Erythroblast (primary cell): ENCODE measurements at regions not wholly inside any gene's neighbourhood (a gene's known extent, or its start where the extent isn't known, plus 50 kb on each side); places are given as distances from the start of the nearest gene placed in this dataset.

Experiments
- GATA1 ChIP-seq: IDR thresholded peaks from 2 replicates; pipeline ENCODE4 v1.6.1; 2011; ENCODE audit warnings: low read depth, mild to moderate bottlenecking, control low read depth, low read length, moderate library complexity
- POLR2A ChIP-seq: IDR thresholded peaks from 2 replicates; pipeline ENCODE4 v1.6.1; 2011; ENCODE audit warnings: mild to moderate bottlenecking, low read length

GRCh38 chr1:100796046-100796445 is 76.5 kb downstream of the VCAM1 start:
- no peak for TF ChIP-seq POLR2A
- no peak for TF ChIP-seq GATA1
